Lower lobe of right lung (tissue), 2 donors: ENCODE measurements at regions not wholly inside any gene's neighbourhood (a gene's known extent, or its start where the extent isn't known, plus 50 kb on each side); places are given as distances from the start of the nearest gene placed in this dataset.

Experiments used
- ATAC-seq, 2 donors: fragments of 200-7000 bp; cut with Tn5 transposase; one replicate each; pipeline ENCODE4 v1.9.1; 2020 to 2022; ENCODE audit warnings: mild to moderate bottlenecking in 2 of 2, moderate library complexity in 2 of 2
- DNase-seq: peaks from one replicate; pipeline ENCODE4 v3.0.0-alpha.2; 2020
- H3K27ac ChIP-seq: fragments of 200-600 bp; one replicate; pipeline ENCODE4 v1.8.0; 2022
- H3K27me3 ChIP-seq: fragments of 200-600 bp; one replicate; pipeline ENCODE4 v1.8.0; 2022; ENCODE audit warnings: low read depth
- H3K36me3 ChIP-seq: fragments of 200-600 bp; one replicate; pipeline ENCODE4 v1.8.0; 2022; ENCODE audit warnings: mild to moderate bottlenecking
- H3K4me1 ChIP-seq: fragments of 200-600 bp; one replicate; pipeline ENCODE4 v1.8.0; 2022
- H3K4me3 ChIP-seq: fragments of 200-600 bp; one replicate; pipeline ENCODE4 v1.8.0; 2022; ENCODE audit warnings: mild to moderate bottlenecking
- H3K9me3 ChIP-seq: fragments of 200-600 bp; one replicate; pipeline ENCODE4 v1.8.0; 2022
- intact Hi-C: fragments of 100-400 bp; cut with DNase I; formaldehyde crosslinking; loops from one replicate; pipeline ENCODE4 v1.11.0; 2022
- TF ChIP-seq, protein P1 (sequence below): fragments of 200-600 bp; IDR thresholded peaks from one replicate; pipeline ENCODE4 v1.8.0; 2022; ENCODE audit warnings: antibody characterized with exemption, mild to moderate bottlenecking
- donor health status: DM: no; HTN: yes; CAD: no; lungs with severe emphysema.

DNA sequence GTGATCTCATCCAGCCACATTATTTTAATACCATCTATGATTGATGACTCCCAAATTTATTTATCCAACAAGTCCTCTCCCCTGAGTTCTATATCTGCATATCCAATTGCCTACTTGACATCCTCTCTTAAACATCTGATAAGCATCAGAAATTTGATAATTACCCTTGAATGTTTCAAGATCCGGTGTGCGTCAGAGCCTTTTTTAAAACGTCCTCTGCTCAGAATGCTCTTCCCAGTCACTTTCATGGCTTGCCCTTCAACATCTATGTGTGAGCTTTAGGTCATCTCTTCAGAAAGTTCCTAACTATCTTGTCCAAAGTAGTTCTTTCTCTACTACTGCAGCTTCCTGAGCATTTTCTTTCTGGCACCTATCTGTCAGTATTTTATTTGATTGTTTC, 364.3 kb downstream of the PLPP3 start:
- TF ChIP-seq, protein P1, sequence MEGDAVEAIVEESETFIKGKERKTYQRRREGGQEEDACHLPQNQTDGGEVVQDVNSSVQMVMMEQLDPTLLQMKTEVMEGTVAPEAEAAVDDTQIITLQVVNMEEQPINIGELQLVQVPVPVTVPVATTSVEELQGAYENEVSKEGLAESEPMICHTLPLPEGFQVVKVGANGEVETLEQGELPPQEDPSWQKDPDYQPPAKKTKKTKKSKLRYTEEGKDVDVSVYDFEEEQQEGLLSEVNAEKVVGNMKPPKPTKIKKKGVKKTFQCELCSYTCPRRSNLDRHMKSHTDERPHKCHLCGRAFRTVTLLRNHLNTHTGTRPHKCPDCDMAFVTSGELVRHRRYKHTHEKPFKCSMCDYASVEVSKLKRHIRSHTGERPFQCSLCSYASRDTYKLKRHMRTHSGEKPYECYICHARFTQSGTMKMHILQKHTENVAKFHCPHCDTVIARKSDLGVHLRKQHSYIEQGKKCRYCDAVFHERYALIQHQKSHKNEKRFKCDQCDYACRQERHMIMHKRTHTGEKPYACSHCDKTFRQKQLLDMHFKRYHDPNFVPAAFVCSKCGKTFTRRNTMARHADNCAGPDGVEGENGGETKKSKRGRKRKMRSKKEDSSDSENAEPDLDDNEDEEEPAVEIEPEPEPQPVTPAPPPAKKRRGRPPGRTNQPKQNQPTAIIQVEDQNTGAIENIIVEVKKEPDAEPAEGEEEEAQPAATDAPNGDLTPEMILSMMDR = no peak
- Histone ChIP-seq H3K4me3 (no peak overlapping the region), H3K27me3 (no peaks in the 10 kb centered on the region), H3K4me1 (no peaks in the 10 kb centered on the region), H3K36me3 (no peaks in the 10 kb centered on the region), H3K9me3 (no peaks in the 10 kb centered on the region), H3K27ac (no peak overlapping the region)
- DNase-seq (no peak), ATAC-seq (no peak)
- intact Hi-C loops = no loop called here

DNA sequence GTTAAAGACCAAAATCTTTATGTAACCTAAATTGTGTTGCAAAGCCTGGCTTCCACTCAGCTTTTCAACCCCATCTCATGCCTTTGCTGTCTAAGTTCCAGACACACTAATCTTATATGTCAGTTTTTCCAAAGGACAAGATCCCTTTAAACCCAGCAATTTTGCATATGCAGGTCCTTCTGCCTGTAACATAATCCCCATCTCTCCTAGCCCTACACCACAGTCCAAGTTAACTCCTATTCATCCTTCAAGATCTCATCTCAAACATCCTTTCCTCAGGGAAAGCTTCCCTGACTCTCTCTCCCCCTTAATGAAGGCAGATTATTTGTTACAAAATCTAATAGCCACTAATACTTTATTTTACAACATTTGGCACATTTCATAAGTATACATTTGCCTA, 366.3 kb downstream of the PLPP3 start:
- no peaks in the 10 kb centered on the region for H3K27me3 ChIP-seq
- intact Hi-C loops = no loop called here
- no peaks in the 10 kb centered on the region for H3K4me1 ChIP-seq
- H3K9me3 ChIP-seq = no peaks in the 10 kb centered on the region
- DNase-seq (no peak), ATAC-seq (no peak)
- H3K27ac ChIP-seq = no peak overlapping the region
- H3K4me3 ChIP-seq = no peak overlapping the region
- no peaks in the 10 kb centered on the region for H3K36me3 ChIP-seq
- TF ChIP-seq, protein P1 = no peak

DNA sequence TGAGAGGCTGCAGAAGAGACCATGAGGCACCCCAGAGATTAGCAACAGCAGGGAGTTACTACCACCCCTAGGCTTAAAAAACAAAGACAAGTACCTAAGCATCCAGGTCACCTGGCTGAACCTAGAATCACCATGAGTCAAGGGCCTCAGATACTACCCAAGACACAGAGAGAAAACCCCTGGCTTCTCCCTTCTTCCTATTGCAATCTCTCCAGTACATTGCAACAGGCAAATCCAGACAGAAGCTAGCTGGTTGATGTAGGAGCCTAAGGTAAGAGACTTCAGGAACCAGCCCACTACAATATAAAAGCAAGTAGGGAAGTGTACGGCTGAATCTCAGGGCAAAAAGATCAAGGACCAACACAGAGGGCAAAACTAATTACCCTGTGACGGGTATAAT, 367.2 kb downstream of the PLPP3 start:
- DNase-seq = no peak
- intact Hi-C loops = no loop called here
- no peak for ATAC-seq
- no peak overlapping the region for H3K27ac ChIP-seq
- H3K4me3 ChIP-seq = no peak overlapping the region
- peaks cover under 1% of the 10 kb centered on the region for H3K9me3 ChIP-seq
- H3K36me3 ChIP-seq = no peaks in the 10 kb centered on the region
- no peaks in the 10 kb centered on the region for H3K4me1 ChIP-seq
- TF ChIP-seq, protein P1 = no peak
- no peaks in the 10 kb centered on the region for H3K27me3 ChIP-seq

DNA sequence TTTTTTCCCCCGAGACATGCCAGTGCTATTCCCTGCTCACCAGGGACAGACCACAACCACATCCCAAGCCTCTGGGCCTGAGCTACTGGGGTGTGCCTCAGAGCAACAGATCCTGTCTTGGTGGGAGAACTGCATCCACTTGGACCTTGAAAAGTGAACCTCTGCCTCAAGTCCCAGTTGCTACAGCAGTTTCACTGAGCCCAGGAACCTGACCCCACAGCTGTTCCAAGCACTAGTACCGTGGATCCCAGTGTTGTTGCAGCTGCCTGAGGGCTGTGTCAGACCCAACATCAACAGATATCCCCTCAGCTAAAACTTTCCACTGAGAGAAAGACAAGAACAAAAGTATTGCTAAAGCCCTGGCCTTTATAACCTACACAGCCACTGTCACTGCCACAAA, 373.0 kb downstream of the PLPP3 start:
- ATAC-seq (no peak), DNase-seq (no peak)
- no peak overlapping the region for H3K27ac ChIP-seq
- no peaks in the 10 kb centered on the region for H3K36me3 ChIP-seq
- no peaks in the 10 kb centered on the region for H3K27me3 ChIP-seq
- H3K4me3 ChIP-seq = no peak overlapping the region
- intact Hi-C loops = no loop called here
- no peaks in the 10 kb centered on the region for H3K4me1 ChIP-seq
- TF ChIP-seq, protein P1 = no peak
- peaks cover 6% of the 10 kb centered on the region for H3K9me3 ChIP-seq

DNA sequence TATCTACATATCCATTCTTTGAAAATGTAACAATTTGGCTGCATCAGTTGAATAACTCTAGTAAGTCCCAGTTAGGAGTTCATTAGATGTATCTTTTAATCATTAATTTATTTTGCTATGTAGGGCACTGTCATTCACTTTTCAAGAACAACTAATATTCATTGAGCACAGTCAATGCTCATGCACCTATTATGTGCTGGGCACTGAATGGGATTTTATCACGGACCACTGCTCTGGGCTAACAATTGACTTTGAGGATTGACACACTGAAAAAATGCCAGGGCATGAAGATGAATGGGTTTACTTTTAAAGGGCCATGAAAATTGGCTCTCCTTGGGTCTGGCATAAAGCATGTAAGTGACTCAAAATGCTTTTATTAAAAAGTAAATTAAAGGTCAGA, 375.2 kb downstream of the PLPP3 start:
- TF ChIP-seq, protein P1 = no peak
- DNase-seq = no peak
- intact Hi-C loops = no loop called here
- no peak for ATAC-seq
- no peak overlapping the region for H3K27ac ChIP-seq
- peaks cover 6% of the 10 kb centered on the region for H3K9me3 ChIP-seq
- no peaks in the 10 kb centered on the region for H3K4me1 ChIP-seq
- no peaks in the 10 kb centered on the region for H3K27me3 ChIP-seq
- H3K36me3 ChIP-seq = no peaks in the 10 kb centered on the region
- H3K4me3 ChIP-seq = no peak overlapping the region
